GM21423 (cell line): ENCODE measurements at regions not wholly inside any gene's neighbourhood (a gene's known extent, or its start where the extent isn't known, plus 50 kb on each side); places are given as distances from the start of the nearest gene placed in this dataset.
"Not testable (repeated sequence)": the region's sequence is repeated elsewhere in the genome, so short reads cannot be mapped to it uniquely, and the experiment has no call there.

ENCODE experiments used
- ATAC-seq: cut with Tn5 transposase; IDR thresholded peaks from one replicate; pipeline ENCODE4 v1.9.1; 2021; ENCODE audit warnings: mild to moderate bottlenecking, moderate library complexity; ENCODE audit not compliant: unreplicated experiment

DNA sequence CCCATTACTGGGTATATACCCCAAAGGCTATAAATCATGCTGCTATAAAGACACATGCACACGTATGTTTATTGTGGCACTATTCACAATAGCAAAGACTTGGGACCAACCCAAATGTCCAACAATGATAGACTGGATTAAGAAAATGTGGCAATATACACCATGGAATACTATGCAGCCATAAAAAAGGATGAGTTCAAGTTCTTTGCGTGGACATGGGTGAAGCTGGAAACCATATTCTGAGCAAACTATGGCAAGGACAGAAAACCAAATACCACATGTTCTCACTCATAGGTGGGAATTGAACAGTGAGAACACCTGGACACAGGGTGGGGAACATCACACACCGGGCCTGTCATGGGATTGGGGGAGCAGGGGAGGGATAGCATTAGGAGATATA is 54.4 kb upstream of the MUCL1 start:
- not testable (repeated sequence) for ATAC-seq

DNA sequence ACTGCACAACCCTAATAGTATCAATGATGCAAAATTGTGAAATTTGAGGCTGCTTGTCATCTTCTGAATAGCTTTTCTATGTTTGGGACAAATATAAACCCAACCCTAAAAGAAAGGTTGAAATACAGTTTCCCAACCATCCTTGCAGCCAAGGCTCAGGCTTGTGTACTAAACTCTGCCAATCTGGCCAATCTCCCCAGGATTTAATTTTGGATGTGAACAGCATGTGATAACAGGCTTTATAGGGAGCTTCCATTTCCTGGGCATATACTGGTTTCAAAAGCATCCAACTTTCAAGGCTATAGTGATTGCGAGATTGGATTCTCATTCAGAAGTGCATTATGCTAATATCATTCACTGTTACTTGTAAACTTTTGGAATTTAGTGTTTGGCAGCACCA is 55.7 kb upstream of the MUCL1 start:
- no peak for ATAC-seq

DNA sequence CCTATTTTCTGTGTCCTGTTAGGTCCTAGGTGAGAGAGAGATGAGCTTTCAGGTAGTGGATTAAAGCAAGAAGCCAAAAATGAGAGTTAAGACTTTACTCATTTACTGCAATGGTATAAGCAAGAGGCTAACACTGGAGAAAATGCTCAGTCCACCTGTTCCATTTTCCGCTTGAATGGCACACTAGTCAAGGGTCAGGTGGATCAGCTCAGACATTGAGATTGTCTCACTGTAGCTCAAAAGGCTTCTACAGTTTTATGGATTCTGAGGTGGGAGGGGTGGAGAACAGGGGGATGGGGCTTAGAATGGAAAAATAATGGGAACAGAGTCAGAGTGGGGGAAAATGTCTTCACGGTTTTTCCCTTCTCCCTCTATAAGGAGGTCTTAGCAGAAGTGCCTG is 57.3 kb upstream of the MUCL1 start:
- ATAC-seq = no peak

DNA sequence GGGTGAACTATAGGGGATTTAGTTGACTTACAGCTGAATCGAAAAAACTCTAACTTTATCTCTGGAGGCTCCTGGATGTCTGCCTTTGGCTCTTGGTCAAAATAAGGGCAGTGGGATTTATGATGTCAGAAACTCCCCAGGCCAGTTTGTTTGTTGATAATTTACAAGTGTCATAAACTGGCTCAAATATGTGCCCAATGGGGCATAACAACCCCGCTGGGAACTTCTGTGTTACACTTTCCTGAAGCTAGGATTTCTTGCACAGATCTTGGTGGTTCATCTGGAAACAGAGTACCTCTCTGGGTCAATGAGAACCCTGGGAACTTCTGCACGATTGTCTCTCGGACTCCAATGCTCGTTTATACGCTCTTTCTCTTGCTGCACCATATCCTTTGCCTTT is 58.7 kb upstream of the MUCL1 start:
- ATAC-seq = no peak

DNA sequence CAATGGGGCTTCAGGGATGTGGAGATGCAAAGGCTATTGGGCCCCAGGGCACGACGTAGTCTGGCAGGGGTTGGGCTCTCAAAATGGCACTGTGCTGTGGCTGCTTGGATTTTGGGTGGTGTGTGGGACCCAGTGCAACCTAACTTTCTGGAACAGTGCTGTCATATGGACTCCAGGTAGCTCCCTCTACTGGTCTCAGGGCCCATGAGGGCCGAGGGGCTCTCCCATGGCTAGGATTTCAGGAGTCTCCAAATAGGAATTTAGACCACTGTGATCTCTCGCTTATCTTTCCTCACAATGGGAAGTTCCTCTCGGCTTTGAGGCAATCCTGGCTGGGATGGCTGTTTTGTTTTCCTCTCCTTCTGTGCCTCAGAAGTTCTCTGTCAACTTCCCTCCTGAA is 68.2 kb upstream of the MUCL1 start:
- ATAC-seq = no peak

DNA sequence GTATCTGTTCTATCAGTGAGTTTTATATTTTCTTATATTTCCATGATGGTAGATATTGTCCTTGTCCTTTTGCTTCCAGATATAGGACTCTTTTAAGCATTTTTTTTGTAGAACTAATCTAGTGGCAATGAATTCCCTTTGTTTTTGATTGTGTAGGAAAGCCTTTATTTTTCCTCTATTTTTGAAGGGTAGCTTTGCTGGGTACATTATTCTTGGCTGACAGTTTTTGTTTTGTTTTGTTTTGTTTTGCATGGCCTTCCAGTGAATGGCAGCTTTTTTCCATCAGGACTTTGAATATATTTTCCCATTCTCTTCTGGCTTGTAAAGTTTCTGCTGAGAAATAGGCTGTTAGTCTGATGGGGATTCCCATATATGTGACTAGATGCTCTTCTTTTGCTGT is 70.2 kb upstream of the MUCL1 start:
- no peak for ATAC-seq

DNA sequence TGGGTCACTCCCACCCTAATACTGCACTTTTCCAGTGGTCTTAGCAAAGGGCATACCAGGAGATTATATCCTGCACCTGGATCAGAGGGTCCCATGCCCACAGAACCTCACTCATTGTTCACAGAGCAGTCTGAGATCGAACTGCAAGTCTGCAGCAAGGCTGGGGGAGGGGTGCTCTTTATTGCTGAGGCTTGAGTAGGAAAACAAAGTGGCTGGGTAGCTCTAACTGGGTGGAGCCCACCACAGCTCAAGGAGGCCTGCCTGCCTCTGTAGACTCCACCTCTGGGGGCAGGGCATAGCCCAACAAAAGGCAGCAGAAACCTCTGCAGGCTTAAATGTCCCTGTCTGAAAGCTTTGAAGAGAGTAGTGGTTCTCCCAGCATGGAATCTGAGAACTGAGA is 77.3 kb upstream of the MUCL1 start:
- not testable (repeated sequence) for ATAC-seq

DNA sequence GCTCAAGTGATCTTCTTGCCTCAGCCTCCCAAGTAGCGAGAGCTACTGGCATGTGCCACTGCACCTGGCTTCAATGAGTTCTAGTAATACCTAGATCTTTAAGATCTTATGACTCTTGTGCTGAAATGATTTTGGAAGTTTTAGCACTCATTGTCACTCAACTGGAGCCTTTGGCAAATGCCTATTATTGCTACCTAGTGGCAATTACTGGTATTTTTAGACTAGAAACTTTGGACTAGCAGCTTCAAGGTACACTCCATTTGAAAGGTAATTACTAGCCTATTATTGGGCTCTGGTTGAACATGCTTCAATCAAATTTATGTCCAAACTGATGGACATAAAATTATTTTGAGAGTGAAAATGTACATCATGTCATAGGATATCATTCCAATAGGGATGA is 80.7 kb upstream of the MUCL1 start:
- ATAC-seq = no peak

DNA sequence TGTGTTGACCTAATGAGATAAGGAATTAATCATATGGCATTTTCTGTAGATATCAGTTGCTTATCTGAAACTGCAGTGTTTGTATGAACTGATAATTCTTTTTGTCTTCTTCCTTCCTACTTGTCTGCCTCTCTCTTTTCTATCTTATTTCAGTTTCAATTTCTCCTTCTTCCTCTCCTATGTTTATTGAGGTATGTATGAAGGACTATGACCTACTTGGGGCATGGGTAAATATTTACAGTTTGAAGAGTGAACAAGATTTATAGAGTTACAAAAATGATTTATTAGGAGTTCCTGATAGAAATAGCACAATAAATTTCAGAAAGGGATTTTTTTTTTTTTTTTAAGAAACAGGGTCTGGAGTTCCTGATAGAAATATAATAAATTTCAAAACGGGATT is 88.7 kb upstream of the MUCL1 start:
- ATAC-seq = no peak

DNA sequence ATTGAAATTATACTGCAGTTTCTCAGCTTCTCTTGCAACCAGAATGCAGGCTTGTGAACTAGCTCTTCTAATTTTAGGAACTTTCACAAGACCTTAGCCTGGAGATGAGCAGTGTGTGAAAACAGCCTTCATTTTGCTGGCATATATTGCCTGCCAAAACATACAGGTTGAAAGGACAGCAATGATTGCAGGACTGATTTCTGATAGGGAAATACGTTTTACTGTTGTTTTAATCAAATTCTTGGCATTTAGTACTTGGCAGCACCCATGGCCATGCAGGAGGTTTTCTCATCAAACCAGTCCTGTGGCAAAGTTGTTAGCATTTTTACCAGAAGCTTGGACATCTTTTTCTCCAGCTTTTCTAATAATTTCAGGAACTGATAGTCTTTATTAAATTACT is 91.9 kb upstream of the MUCL1 start:
- no peak for ATAC-seq

DNA sequence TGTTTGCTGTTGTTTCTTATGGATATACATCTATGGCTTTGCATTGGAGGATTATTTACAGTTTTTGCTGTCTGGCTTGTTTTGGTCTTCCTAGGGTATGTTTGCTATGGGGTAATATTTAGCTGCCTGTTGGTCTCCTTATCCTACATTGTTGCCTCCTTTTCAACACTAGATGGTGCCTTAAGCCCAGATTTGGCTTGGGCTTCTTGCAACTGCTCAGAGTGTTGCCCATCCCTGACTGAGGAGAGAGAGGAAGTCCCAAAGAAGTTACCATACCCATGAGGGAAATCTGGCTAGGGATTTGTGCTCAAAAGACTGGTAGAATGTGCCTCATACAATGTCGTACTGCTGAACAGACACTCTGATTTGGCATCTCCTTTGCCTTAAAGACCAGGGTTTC is 94.6 kb upstream of the MUCL1 start:
- no peak for ATAC-seq

DNA sequence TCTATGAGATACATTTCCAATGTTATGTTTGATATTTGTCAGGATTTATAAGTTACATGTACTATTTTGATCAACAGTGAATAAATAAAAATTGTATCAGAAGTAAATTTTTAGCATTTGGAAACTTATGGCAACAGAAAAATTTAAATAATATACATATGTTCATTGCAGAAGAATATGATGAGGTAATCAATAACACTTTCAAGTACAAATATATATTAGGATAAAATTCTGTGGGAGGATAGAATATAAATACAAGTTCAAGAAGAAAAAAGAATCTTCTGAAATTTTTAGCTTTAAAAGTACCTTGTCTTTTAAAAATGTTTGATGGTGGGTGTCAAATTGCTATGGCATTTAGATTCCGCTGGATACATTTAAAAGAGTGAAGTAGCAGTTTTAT is 102.8 kb upstream of the MUCL1 start:
- ATAC-seq = no peak

DNA sequence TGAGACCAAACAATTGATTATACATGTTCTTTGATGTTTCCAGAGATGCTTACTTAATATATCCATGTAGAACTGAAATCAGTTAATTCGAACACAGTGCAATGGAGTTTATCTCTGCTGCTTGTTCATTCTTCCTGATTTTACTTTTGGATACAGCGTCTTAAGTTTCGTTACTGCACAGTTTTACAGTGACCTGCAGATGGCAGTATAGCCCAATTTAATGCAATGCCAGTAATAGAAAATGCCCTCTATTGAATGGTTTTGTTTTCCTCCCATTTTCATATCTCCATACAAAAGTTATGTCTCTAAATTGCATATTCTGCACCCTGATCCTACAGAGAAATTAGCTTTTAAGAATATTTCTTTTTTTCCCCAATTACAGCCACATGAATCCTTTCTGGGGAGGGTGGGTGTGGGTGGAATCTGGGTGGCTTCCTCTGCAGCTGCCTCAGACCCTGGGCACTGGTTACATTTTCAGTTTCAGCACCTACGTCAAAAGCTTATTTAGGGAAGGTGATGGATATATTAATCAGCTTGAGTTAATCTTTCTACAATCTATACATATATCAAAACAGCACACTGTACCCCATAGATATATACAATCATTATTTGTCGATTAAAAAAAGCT is 101.1 kb upstream of the DCD start:
- peak; percentile 65 for ATAC-seq

DNA sequence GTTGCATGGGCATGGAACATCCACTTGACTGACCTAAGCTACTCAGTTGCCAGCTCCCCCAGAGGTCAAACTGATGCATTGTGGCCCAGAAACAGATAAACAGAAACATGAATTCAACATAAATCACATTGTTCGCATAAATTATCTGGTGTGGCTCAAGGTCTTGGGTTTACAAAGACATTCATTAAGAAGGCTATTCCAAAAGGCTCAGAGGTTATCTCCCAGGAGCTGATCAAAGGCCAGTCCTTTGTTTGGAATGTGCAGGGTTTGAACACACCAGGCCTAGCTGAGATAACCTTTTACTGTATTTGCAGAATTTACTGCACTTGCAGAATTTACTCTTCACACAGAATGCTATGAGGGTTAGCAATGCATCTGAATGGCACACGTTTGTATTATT is 96.4 kb upstream of the DCD start:
- ATAC-seq = no peak

DNA sequence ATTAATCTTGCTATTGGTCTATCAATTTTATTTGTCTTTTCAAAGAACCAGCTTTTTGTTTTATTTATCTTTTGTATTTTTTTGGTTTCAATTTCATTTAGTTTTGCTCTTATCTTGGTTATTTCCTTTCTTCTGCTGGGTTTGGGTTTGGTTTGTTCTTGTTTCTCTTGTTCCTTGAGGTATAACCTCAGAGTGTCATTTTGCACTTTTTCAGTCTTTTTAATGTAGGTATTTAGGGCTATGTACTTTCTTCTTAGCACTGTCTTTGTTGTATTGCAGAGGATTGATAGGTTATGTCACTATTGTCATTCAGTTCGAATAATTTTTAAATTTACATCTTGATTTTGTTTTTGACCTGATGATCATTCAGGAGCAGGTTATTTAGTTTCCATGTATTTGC is 92.7 kb upstream of the DCD start:
- no peak for ATAC-seq

DNA sequence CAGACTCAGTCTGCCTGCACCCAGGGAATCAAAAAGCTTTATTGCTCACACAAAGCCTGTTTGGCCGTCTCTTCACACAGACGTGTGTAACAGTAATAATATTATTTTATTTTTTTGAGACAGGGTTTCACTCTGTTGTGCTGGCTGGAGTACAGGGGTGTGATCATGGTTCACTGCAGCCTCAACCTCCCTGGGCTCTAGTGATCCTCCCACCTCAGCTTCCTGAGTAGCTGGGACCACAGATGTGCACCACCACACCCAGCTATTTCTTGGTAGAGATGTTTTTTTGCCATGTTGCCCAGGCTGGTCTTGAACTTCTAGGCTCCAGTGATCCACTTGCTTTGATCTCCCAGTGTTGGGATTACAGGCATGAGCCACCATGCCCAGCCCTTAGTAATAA is 88.4 kb upstream of the DCD start:
- ATAC-seq = no peak

DNA sequence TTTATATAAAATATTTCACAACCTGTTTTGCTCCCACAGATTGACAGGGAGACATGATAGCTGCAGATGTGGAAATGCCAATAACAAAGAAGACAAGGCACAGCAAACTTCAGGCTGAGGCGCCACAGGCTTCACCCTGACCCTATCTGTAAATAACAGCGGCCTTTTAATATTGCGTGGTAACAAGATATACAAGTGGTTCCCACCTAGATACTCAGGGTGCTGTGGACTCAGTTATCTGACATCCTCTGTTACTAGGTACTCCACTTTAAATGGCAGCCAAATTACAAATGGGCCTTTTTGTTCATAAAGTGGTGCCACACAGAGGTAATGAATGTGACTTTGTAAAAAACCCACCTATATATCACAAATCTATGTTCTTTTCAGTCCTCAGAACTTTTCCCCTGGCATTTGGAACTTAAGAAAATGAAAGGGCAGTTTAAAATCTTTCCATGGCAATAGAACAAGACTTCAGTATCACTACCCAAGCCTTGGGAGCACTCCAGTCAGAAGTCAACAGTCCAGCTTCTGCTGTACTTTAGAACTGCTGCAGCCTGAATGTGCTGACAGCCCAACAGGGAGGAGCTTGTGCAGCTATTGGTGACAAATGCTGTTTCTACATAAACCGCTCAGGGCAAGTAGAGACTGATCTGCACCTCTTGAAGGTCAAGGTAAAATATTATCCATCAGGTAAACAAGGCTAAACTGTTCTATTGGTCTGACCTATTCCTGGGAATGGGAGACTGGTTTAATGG is 86.2 kb upstream of the DCD start:
- no peak for ATAC-seq

DNA sequence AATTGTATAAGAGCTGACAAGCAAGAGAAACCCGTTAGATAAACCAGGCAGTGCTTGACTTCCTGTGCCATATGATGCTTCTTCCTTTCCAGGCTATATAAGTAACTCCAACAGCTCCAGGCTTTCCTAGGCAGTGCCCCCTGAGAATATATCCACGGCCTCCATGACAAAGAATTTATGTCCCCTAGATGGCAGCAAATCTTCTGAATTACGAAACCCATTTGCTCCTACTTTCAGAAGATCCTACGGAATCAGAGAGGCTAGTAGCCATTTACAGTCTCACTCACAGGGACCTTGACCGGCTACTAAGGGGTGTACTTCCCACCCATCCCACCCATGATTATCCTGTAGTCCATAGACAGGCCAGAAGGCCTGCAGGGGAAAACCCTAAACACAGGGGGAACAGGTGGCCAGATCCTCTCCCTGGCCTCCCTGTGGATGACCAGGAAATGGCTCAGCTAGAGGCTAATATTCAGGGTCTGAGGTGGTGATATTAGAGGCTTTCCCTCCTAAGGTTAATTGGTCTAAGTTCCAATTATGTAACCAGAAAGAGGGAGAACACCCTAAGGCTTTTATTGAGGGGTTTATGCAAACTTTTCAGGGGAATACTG is 77.2 kb upstream of the DCD start:
- no peak for ATAC-seq

DNA sequence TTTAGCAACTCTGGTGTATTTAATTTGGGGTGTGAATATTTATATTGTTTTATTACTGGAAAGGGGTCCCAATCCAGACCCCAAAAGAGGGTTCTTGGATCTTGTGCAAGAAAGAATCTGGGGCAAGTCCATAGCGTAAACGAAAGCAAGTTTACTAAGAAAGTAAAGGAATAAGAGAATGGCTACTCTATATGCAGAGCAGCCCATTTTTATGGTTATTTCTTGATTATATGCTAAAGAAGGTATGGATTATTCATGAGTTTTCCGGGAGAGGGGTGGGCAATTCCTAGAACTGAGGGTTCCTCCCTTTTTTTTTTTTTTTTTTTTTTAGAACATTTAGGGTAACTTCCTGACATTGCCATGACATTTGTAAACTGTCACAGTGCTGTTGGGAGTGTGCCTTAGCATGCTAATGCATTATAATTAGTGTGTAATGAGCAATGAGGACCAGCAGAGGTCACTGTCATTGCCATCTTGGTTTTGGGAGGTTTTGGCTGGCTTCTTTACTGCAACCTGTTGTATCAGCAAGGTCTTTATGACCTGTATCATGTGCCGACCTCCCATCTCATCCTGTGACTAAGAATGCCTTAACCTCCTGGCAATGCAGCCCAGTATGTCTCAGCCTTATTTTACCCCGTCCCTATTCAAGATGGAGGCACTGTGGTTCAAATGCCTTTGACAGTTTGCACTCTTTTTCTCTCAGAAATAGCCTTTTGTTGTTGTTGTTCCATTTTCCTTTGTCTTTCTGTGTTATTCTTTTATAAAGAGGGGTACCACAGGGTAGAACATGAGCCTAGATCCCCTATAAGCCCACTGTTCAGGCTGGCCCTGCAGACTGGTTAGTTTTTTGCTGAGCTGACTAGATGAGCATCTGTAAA is 75.5 kb upstream of the DCD start:
- ATAC-seq = no peak

DNA sequence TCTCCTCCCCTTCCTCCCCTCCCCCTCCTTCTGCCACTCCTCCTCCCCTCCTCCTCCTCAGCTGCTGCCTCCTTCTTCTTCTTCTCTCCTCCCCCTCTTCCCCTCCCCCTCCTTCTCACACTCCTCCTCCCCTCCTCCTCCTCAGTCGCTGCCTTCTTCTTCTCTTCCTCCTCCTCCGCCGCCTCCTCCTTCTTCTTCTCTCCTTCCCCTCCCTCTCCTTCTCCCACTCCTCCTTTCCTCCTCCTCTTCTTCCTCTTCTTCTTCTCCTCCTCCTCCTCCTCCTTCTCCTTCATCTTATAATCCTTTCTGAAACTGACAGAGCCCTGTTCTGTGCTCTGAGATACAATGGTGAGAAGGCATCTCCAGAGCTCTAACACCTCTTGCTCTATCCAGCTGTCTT is 73.1 kb upstream of the DCD start:
- ATAC-seq = no peak

DNA sequence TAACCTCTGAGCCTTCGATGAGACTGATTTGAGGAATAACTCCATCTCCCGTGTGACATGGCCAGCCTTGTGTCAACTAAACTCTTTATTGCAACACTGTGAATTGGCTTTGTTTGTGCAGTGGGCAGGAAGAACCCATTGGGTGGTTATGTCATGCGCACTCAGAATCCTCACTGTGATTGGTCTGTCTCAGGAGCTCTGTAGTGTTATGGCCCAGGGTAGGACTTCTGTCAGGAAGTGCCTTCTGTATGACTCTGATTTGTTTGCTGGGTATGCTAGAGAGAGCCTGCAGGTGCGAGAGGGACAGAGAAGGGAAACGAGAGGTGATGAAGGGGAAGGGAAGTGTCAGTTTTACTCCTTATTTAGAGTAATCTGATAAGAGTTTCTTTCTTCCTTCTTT is 71.5 kb upstream of the DCD start:
- no peak for ATAC-seq

DNA sequence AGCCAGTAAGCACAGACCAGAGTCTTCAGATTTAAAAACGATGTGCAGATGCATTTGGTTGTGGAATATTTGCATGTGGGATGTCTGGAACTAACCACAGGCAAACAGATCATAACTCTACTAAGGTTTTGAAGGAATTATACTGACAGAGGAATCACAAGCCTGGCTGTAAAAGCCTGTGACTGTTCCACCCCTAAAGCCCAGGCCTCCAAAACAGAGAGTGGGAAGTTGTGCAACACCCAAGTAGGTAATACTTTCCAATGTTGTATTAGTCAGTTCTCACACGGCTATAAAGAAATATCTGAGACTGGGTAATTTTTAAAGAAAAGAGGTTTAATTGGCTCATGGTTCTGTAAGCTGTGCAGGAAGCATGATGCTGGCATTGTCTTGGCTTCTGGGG is 68.1 kb upstream of the DCD start:
- no peak for ATAC-seq
